Inflammatory macrophage (primary cell): ENCODE measurements at regions not wholly inside any gene's neighbourhood (a gene's known extent, or its start where the extent isn't known, plus 50 kb on each side); places are given as distances from the start of the nearest gene placed in this dataset.

ENCODE experiments used
- DNase-seq, 2 donors: peaks; one replicate each; pipeline ENCODE4 v3.0.0-alpha.2; 2020 to 2022

DNA sequence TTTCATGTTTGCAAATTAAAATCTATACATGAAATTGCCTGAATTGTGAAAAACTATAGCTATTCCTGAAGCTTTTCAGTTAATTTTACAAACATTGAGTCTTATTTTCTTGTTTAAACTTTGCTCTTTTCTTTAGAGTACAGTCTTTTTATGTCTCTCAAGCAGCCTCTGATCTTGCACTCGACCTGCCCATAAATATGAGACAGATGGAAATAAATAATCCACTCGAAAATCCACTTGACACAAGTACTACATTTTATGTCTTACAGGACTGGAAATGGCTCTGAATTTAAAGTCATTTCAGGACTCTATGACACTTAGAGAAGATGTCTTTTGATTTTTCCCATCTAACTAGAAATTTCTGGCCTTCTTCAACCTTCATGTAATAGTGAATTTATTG, 283.8 kb downstream of the USP25 start:
- DNase-seq: no peak

DNA sequence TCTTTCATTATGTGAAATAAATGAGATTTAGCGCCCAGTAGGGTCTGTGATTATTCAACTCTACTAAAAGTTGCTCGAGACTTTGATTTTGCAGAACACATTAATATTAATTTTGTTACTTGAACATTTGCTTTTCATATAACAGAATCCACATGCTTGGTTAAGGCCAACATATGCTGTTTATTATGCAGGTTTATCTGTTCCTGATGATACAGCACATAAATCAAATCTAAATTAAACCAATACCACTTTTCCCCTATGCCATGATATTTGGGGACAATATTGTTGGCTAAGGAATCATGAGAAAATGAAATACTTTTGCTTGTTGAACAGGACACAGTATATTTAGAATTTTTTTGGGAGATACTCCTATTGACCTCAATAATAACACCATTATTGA, 291.1 kb downstream of the USP25 start:
- DNase-seq: no peak

DNA sequence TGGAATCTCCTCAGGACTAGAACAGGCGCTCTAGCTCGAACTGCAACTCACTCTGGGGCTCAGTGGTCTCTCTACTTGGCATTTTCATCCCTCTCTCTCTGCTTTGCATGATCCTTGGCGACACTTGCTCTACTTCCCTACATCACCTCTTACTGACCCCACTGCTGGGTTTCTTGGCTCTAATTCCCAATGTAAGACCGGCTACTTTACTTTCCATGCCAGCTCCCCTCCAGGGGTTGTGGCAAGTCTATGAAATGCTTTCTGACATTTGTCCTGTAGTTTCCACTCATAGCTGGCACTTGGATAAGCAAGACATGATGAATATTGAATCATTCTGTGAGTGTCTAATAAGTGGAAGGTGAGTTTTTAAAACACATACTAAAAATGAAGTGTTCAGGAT, 292.3 kb downstream of the USP25 start:
- no peak for DNase-seq

DNA sequence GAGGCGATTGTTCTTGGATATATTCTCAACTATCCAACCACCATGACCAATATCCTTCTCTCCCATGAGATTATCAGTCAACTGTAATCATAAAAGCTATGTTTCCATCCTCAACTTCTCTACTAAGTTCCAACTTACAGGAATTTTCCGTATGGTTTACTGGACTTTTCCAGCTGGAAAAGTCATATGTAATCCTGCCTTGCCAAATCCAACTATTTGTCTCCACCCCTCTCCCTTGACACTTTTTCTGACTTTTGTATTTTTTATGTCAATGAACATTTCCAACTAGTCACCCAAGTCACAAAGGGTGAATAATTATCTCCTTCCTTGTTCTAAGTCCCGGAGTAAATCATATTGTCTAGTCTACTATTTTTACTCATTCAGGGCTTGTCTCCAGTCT, 293.1 kb downstream of the USP25 start:
- DNase-seq: no peak

DNA sequence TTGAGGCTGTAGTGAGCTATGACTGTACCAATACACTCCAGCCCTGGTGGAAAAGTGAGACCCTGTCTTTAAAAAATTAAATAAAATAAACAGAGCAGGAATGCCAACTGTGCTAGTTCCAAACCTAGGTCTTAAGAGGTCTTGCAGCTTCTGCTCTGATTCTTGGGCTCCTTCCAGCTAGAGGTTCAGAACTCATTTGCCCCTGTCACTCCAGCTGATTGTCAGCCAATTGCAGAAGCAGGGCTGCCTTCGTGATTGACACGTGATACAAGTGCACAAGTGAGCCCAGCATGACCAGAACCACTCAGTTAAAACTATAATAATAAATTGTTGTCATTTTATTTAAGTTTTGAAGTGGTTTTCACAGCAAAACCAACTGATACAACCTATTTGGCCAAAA, 298.4 kb downstream of the USP25 start:
- DNase-seq: no peak

DNA sequence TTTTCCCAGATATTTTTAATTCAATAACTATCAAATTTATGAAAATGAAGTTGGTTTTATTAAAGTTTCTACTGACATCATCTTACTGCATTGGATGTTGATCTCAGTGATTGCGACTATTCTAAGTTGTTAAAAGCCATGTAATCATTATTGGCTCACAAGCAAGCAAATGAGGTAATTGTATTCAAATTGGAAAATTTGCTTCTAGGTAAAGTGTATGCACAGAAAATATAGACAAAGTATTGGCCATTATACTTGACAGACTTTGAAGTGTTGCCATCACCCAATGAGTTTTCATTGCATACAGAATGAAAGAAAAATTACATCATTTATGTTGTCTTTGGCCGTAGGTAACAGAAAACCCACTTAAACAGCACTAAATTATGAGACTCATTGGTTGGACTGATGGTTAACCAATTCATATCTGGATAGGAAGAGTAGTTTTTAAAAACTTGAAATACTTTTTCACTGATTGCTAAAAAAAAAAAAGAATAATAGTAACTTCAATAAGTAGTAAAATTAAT, 299.2 kb downstream of the USP25 start:
- DNase-seq: no peak

DNA sequence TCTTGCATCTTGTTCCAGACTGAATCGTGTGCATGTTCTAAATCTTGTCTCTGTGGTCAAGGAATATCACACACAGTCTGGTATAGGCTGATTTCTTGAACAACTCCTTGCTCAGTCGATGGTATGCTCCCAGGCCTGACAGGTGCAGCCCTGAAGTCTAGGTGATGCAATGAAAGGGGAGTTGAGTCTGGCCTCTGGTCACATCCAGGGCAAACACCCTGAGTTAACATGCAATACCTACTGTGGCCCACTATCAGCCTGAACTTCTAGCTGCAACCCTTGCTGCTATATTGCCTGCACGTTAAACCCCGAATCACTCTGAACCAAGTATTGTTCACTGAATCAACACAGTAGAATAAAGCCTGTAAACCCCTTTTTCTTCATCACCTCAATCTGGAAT, 303.4 kb downstream of the USP25 start:
- no peak for DNase-seq

DNA sequence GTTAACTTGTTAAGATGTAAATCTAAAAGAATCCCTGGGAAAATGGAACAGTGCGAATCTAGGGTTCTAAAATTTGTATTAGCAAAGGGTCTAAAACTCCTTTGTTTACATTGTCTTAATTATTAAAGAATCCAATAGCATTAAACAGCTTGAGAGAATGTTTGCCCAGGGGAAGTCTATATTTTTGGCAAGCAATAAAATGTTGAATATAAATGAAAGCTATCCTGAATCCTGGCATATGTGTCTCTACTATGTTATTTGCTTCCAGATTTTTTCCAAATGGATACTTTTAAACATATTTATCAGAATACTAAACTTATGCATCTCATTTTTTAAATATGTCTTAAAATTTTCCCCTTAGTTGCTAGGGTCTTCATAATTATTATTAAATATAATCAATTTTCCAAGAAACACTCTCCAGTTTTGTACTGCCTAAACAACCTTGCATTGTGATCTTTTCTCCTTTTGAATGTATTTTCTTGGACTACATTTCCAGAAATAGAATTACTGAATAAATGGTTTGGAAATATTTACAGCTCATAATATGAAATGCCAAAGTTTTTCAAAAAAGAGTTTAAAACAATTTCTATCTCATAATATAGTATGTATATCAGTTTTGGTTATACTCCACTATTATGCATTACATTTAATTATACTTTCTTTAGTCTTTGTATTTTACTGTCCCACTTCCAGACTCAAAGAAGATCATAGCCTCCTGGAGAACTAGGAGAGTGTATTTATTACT, 304.8 kb downstream of the USP25 start:
- no peak for DNase-seq

DNA sequence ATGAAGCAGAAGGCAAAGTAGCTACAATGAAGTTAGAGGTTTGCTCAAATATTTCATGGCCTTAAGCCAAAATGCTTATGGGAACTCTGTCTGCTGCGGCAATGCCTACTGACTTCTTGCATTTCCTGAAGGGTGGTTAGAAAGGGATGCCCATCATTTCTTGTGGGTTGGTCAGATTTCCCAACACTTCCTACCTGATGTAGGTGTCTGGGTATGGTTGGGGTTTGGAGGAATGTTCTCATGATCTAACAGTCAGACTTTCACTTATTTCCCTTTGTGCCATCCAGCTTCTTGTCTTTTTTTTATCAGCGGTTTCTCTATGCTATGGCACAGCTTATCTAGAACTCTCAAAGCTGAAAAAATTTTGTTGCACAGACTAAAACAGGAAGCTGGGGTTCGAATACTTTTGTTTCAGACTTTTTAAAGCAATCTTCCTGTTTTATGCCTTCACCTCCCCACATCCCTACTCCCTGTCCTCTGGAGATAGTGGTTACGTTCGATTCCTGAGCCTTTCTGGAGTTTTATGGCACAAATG, 307.7 kb downstream of the USP25 start:
- no peak for DNase-seq

DNA sequence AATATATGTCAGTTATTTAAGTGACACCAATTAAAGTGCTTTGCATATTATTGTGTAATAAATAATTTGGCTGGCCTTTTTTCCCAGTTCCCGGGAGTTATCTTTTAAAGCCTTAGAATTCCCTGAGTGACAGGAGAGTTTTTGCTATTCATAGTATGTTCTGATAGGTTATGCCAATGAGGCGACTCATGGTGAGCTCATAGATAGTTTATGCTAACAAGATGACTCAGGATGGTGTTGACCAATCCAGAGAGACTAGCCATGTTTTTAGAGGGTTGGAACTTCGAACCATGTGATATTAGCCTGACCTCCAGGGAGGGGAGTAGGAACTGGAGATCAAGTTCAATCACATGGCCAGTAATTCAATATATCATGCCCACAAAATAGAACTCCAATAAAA, 310.8 kb downstream of the USP25 start:
- no peak for DNase-seq

DNA sequence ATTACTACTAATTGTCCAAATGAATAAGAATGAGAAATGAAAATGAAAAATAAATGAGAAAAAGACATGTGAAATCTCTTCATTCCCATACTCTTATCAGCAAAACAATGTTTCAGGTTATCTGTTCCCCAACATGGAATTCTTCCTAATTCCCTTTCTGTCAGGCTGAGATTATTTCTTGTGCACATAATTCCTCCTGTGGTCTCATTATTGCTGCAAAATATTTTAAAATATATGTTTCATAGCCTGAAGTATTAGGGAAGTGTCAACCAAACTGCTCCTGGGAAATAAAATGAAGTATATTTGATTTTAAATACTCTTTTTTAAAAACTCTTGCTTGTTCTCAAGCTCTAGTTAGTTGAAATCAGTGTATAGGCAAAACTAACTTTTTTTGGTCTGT, 314.9 kb downstream of the USP25 start:
- no peak for DNase-seq

DNA sequence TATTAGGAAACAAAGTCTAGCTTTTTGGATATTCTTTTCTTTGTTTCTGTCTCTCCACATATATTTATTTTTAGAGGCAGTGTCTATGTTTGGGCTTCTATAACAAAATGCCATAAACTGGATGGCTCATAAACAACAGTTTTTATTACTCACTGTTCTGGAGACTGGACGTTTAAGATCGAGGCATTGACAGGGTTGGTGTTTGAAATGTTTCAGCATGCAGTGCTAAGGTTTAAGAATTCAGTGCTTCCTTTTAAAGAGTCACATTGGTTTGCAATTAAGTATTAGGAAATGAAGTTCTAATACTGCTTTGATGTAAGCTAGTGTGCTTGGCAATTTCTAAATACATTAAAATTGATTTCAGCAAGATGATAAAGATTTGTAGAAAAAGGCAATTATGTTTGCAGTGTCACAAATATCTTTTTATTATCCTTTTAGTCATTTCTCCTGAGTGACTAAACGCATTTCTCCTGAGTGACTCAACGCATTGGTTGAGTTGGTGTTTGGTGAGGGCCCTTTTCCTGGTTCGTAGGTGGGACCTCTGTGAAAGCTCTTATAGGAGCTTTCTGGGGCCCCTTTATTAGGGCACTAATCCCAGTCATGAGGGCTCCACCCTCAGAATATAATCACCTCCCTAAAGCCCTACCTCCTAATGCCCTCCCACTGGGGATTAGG, 317.0 kb downstream of the USP25 start:
- no peak for DNase-seq

DNA sequence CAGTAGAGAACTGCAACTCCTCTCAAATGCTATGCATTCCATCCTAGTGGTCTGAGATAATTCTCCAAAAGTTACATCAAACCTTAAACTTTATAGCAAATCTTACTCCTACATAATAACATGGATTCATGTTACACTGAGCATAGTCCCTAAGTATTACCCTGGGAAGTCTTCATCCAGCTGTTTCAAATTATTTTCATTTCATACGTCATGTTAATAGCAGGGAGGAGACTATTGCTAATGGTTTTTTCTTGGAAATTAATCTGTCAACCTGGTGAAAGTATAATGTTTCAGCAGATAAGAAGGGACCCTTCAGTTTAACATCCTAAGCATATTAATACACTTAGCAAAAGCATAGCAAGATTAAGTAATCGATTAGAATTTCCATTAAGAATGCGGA, 318.1 kb downstream of the USP25 start:
- no peak for DNase-seq

DNA sequence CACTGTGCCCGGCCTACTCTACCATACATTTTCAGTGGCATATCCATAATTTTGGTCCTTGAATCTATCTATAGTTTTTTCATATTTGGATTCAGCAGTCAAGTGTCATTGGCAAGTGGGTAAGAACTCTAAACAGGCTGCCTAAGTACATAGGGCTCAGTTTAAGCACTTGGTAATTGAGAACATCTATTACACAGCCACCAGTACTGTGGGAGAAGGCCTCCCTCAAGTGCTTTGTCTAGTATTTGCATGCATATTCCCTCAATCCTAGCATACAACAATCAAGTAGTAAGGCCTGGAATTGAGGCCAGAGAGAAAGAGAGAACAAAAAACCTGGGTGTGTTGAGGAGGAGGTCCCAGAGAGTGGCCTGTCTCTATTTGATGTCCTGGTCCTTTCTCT, 325.2 kb downstream of the USP25 start:
- DNase-seq: no peak

DNA sequence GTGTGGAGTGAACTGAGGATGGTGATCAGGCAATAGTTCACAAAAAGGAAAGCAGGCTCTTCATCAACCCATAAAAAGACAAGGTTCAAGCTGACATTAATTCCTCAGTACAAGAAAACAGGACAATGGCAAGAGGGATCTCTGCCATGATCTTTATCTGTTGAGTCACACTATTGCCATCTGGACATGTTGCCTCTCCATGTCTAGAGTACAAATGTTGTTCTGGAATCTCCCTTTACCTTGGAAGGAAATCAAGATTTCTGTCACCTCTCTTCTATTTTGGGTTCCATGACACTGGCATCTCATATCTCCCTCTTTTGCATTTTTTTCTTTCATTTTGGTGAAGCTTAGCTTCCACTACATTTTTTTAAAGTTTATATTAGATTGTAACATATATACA, 329.1 kb downstream of the USP25 start:
- no peak for DNase-seq

DNA sequence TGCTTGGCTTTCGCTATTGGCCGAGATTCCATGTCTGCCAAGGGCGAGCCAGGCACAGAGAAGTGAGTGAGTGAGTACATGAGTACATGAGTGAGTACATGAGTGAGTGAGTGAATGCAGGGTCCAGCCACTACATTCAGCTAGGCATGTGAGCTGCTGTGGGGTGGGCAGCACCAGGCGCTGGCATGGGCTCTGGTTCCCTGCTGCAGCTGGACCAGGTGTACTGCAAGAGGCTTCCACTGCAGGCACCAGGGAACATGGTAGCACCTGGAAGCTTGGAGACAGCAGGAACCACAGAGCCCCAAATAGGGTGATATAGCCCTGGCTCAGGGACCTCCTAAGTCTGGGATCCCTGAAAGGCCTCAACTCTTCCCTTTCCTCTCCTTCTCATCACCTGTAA, 330.2 kb downstream of the USP25 start:
- DNase-seq: no peak

DNA sequence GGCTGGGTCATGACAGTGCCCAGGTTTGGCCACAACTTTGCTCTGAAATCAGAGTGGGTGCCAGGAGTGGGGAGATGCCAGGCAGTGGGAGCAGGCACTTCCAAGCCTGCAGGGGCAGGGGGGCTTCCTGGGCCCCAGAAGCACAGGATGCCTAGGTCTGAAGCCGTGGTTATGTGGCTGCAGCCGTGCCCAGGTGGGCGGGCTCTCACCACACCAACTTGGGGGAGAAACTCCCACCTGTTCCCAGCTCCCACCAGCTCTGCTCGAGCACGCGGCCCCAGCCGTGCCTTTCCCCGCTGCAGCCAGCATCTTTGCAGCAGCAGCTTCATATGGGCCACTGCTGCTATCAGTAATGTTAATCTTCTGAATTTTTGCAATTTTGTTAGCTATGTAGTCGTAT, 331.4 kb downstream of the USP25 start:
- DNase-seq: no peak

DNA sequence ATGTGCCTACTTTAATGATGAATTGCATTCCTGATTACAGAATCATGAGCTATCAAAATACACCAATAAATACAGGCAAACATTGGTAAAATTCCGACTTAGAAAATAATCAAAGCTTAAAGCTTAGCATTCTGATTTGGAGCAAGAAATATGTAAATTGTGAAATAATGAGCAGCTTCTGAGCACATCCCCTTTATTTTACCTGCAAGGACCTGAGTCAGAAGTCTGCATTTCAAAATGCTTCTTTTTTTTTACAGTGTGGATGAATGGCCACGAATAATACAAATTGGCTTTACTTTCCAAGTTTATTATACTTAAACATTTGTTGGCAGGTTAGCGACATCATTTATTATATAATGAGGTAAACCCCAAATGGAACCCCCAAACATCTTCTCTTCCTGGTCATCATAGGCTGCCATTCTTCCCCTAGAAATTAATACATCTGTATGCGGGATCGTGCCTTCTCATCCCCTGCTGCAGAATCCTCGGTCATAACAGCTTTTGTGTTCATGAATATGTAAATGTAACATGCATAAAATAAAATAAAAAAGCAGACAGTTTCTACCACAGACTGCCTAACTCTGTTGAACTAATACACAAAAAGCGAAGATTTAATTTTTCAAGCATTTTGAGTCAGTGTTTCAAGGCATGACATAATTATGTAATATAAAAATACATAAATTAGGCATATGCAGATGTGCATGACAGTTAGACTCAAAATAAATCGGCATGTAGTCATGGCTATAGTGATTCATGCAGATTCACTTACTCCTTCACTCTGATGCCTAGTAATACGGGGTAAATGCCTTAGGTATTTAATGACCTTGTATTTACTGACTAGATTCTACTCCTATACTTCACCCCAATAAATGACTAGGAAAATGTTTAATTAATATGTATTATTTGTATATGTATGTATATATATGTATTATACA, 339.7 kb downstream of the USP25 start:
- DNase-seq: no peak

DNA sequence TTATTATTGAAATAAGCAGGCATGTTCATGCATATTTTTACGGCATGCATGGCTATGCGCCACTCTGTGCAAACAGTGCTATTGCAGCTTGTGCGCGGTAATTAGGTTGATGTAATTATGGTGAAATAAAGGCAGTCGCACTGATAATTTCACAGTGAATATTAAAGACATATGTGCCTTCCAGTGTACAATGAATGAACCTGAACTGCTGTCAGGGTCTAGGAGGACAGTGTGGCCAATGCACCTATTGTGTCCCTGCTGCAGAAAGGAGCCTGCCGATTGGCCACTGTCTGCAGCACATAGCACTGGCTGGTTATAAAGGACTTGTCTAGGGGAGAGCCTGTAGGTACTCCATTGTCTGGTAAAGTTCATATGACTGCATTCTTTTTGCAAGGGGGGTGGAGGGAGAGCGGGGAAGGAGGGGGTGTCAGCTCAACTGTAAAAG, 340.4 kb downstream of the USP25 start:
- DNase-seq: no peak

DNA sequence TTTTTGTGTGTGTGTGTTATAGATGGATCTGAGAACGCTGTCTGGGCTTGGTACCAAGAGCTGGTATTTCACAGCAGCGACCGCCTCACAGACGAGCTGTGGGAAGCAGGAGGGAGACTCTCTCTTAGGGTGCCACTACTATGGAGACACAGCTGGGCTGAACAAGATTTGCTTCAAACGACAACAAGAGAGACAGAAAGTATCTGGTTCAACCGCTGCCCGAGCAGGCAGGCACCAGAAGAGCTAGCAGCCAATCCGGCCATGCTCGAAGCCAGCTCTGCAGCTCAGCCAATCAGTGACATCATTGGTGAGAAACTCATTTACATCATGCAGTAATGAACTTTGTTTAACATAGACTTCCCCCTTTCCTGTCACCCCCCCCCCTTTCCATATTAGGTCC, 341.3 kb downstream of the USP25 start:
- DNase-seq: no peak

DNA sequence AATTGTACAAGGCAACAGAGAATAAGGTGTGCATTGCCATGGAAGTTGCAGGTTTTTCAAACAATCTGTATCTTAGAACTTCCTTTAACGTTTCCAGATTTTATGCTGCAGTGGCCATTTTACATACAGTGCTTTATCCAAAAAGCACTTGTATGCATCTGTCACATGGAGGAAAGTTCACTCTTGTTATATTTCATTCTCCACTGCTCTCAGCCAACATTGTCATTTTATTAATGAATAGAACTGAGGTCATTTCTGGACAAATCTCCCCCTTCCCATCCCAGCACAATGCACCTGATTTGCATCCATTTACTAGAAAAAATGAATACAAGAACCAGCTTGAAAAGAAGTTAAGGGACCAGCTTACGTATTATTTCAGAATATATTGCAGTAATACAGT, 342.0 kb downstream of the USP25 start:
- no peak for DNase-seq

DNA sequence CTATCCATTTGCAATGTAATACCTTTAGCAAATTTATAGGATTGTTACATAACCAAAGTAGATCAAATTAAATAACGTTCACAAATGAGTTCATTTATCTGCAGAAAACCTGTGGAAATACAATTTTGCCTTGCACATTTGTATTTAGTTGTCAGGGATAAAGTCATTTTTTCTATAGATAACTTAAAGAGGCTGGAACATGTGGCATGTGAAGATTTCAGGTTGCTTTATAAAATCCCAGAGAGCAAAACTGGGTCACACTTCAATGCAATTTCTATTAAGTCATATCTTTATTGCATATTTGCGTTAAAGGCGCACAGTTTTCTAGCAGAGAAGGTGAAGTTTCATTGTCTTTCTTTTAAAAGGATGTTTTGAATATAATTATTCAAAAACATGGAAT, 342.4 kb downstream of the USP25 start:
- no peak for DNase-seq

DNA sequence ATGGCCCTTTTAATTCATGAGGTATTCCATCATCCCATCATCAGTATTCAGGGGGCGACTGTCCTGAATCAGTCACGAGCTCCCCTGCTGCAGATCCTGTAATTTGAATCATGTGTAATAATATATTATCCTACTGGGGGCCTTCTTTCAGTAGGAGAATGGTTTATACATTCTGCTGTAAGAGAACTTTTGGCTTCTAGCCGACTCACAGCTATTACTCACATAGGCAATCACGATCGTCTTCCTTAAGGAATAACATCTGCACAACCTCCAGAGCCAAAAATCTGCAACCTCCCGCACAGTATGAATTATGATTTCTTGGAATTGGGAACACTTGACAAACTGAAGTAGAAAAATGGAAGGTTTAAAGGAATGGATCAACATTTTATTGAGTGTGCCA, 343.0 kb downstream of the USP25 start:
- no peak for DNase-seq
